HG03135 (cell line): ENCODE measurements at regions not wholly inside any gene's neighbourhood (a gene's known extent, or its start where the extent isn't known, plus 50 kb on each side); places are given as distances from the start of the nearest gene placed in this dataset.

Experiments used
- ATAC-seq: cut with Tn5 transposase; IDR thresholded peaks from one replicate; pipeline ENCODE4 v1.9.1; 2021; ENCODE audit warnings: mild to moderate bottlenecking, moderate library complexity; ENCODE audit not compliant: unreplicated experiment

DNA sequence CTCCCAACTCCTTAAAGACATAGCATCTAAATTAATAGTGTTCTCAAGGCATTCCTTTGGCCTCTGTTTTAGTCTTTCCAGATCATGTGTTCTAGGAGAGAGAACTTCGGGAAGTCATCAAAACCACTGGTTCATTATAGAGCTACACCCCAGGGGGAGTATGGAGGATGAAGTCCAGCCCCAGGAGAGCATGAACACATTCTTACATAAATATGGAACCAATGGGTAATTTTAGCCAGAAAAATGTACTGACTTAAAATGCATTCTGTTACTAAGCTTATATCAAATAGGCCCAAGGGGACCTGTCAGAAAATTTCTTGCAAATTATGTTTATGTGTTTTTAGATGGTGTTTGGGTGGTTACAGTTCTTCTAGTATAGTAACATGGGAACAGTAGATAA, 165.2 kb downstream of the NTMT2 start:
- no peak for ATAC-seq

DNA sequence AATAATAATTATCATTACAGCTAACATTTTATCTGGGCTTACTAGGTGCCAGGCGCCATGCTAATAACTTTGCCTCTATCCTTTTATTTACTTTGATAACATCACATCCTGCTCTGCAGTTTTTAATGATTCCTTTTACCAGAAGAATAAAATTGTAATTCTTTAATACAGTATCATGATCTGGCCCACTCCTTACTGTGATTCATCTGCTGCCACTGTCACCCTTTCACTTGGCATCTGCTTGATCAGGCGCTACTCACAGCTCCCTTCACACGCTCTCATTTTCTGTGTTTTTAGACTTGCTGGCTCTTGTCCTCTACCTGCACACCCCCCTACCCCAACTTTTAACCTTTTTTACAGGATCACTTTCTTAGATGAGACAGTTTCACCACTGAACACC, 167.5 kb downstream of the NTMT2 start:
- ATAC-seq: no peak

DNA sequence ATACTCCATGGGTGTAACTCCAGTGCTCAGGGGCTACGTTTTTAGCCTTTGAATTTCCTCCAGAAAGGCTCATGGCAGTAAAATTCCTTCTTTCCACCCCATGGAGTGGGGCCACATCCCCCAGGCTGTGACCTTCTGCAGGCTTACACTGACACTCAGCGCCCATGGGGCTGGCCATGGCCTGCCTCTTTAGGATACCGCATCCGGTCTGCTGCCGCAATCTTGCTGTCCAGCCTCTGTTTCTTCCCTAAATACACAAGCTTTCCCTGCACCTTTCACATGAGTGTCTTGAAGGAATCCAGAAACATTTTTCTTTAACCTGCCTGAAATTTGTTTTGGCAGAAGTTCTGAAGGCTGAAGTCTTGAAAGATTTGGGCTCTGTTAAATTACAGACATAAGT, 170.5 kb downstream of the NTMT2 start:
- no peak for ATAC-seq

DNA sequence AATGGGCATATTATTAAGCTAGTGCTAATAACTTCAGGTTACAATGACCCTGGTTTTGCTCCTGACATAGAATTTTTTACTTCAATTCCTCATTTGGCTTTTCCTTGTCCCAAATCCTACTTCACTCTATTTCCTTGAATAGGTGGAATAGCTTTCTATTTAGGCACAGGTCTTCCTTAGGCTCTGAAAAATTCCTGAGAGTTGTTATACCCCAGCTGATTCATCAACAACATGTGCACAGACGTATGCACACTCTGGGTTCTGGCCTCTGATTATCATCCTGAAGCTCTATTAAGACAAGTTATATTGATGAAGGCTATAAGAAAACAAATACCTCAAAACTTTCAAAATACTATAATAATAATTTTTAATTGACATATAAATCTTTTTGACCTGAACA, 172.4 kb downstream of the NTMT2 start:
- ATAC-seq: no peak

DNA sequence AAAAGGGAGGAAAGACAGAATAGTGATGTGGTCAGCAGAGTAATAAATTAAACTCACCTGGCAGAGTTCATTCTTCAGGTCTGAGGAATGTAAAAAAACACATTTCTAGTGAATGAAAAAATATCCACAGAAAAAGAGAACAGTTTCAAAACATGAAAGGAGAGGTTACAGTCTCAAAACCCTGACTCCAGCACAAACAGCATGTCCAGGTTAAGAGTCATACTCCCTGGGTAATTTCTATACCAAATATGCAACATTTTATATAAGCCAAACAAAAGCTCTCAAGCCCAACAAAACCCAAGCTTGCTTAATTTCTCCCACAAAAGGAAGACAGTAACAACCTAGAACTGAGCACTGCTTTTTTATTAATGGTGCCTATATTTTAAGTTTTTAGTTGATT, 173.0 kb downstream of the NTMT2 start:
- ATAC-seq: no peak

DNA sequence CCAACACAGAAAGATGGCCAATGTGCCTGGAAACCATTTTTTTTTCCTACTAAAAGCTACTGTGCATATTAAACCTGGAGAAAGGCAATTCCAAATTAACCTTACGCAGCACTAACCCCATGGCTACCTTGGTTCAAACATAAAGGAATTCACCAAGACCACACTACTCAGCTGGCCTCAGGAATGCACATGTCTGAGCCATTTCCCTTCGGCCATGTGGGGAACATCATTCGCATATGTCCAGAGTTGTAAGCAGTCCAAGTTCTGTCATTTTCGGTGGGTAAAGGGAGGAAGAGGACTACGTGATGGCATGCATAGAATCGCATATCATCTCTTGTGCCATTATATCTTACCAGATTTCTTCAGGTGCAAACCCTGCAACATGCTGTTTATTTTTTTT, 175.4 kb downstream of the NTMT2 start:
- no peak for ATAC-seq

DNA sequence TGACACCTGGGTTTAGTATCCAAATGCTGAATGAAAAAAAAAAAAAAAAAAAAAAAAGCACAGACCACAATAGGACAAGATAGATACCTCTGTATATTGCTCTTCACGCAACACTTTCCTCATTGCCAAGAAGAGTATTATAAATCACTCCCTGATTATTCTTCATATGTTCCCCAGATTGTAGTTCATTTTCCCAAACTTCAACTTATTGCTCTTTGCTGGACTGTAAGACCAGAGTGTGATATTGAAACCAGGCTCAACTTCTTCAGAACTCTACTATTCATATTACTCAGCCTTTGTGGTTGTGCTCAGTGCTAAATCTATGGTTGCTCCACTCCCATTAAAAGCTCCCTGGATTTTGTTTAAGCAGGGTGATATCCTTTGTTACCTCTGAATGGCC, 180.4 kb downstream of the NTMT2 start:
- ATAC-seq: no peak

DNA sequence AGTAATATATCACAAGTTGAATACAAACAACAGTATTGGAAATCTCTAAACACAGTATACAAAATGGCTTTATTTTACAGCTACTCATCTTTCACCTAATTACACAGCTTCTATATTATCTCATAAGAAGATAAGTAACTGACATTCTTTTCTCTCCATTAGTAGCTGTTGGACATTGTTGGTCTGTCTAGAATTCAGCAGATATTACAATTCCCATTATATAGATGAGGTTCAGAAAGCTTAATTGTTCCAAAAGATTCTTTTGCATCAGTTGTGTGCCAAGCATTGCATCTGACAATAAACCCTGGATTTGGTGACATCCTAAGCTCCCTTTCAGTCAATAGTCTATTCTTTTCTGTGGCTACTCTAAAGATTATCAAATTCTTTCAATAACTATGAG, 187.0 kb downstream of the NTMT2 start:
- ATAC-seq: no peak

DNA sequence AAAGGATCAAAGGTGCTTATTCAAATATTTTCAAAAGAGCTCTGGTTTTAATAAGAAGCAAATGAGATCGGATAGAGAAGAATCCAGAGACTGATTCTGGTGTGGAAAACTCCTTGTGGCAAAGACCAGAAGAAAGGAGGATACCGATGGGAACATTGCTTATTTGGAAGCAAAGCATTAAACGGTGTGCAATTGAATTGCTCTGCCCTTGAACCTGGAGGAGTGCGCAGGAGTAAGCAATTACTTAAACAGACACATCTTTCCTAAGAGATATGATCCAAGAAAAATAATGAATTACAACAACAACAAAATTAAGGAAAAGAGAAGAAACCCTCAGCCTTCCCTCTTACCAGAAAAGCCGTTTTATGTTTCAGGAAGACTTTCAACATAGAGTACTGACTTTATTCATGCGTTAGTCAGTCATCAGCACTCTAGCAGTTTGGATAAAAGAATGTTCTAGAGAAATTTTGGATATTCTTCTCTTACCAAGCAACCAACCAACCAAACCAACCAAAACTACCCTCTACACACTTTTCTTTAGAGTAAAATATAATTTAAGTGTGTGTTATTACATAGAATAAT, 191.7 kb downstream of the NTMT2 start:
- no peak for ATAC-seq

DNA sequence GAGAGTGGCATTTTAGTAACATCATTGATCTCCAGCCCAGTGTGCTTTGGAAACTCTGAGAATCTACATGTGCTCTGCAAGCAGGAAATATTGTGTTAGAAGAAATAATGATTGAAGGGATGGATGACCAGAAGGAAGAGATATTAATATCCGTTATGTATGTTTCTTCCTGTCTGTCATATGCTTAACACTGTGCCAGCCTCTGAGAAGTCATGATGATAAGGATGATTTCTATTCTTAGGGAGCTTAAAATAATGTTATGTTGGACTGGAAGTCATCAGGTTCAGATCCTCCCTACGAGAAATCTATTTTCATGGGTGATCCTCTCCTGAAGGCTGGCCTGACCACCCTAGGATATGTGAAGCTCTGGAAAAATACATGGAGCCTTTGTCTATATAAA, 192.4 kb upstream of the GORAB start:
- ATAC-seq: no peak

DNA sequence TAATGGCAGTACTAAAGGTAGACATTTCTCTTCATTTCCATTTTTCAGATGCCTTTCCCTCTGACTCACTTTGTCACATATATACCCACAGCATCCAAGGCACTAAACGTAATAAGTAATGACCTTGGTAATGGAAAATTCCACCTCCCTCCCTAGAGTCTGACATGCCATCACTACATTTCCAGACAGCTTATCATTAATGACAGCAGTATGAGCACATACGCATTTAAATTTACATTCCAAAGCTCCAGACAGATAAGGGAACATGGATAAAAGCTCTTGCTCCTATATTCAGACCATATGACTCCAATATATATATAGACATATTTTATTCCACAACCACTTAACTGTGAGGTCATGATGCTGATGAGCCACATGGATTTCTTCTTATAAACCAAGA, 191.7 kb upstream of the GORAB start:
- ATAC-seq: no peak

DNA sequence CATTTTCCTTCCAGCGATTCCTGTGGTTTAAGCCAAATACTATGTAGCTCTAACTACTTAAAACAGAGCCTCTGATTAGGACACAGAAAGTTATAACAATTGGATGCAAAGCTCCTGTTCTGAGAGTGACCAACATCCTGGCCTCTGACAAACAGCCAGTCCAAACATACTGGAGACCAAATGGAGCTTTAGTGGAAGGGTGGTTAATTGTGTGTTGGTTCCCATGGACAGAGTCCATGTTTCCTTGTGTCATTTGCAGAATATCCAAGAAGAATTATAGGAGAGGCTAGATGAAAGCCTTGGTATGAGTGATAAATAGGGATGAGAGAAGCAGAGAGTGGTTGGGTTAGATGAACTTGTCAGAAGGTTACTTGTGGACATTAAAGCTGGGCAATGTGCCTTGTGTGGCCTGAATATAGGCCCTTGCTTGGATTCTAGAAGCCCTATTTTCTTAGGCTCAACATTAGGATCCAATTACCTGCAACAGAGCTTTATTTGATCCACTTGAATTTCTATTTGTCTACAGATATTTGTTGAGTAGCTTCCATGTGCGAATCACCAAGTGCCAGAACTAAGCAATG, 180.5 kb upstream of the GORAB start:
- no peak for ATAC-seq

DNA sequence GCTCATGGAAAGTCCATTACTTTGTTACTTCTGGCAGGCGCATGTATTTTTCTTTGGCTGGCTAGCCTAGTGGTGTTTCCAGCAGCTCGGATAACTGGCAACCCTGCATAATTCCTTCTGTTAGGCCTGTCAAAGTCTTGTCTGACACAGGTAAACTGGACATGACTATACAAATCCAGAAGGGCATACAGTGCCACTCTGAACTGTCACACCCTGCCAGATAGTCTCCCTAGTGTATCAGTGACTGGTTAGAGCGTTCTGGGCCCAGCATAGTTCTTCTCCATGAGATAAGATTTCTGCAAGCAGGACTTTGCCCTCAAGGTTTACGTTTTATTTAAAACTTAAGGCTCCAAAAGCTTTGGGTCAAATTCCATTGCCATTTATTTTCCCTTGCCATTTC, 177.7 kb upstream of the GORAB start:
- ATAC-seq: no peak

DNA sequence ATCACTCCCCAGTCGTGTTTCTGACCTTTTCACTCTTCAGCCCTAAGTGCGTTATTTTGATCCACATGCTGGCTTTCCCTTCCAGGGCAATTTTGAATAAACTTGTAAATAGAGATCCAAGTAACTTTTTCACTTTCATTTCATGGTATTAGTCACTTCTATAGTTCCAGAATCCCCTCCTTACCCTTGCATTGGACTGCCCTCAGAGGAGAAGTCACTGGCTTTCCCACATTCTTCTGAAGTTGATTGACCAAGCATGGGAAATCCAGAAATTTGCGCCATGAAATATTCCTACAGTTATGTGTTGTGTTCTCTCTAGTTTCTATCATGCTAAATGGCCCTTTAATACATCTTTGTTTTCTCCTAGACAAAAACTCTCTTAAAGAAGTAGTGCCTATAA, 177.3 kb upstream of the GORAB start:
- ATAC-seq: no peak

DNA sequence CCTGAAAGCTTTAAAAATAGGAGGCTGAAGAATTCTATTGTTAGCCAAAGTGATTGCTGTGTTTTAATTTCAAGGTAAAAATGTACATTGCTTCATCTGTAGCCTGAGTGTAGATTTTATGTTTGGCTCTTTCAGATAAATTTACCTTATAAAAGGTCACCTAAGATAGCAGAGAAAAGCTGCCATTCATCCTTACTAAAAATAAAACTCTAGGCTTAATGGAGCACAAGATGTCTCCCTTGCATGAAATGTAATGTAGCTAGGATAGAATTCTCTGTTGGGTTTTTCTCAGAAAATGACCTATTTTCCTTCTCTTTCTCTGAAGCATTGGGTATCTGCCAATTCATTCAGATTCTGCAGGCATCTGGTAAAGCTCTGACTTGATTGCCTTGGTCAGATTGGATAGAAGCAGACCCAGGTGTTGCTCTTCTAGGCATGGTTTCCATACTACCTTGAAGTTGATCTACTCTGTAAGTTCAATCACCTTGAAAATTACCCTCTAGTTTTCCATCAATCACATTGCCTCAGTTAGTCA, 176.6 kb upstream of the GORAB start:
- ATAC-seq: no peak

DNA sequence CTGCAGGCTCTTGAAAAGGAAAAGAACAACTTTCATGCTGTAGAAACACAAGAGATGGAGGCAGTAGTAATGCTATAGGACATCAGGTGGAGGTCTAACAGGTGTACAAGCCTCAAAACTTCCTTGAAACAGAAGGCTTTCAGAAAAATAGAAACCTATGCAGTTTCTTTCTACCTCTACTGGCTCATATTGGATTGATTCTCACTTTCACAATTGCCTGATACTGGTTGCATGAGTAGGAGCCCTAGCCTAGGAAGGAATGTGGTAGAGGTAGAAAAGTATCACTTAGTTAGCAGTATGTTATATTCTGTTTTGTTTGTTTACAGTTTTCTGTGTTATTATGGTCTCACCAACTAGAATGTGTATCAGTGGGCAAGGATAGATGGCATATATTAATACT, 175.4 kb upstream of the GORAB start:
- ATAC-seq: no peak

DNA sequence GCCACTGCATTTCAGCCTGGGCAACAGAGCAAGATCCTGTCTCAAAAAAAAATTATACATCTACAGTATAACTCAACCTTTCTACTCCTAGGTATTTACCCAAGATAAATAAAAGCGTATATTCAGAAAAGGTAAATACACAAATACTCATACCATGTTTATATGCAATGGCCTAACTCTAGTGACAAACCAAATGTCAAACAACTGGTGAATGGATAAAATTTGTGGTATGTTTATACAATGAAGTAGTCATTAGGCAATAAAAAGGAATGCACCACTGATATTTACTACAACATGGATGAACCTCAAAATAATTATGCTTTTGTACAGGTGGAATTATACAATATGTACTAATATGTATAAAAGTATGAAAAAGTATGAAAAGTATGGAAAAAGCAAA, 174.2 kb upstream of the GORAB start:
- ATAC-seq: no peak

DNA sequence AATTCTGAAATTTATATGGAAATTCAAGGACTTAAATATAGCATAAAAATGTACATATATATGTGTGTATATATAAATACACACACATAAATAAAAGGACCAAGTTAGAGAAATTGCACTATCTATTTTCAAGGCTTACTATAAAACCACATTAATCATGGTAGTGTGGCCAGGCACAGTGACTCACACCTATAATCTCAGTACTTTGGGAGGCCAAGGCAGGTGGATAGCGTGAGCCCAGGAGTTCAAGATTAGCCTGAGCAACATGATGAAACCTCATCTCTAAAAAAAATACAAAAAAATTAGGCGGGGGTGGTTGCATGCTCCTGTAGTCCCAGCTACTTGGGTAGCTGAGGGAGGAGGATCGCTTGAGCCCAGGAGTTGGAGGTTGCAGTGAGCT, 171.4 kb upstream of the GORAB start:
- ATAC-seq: no peak

DNA sequence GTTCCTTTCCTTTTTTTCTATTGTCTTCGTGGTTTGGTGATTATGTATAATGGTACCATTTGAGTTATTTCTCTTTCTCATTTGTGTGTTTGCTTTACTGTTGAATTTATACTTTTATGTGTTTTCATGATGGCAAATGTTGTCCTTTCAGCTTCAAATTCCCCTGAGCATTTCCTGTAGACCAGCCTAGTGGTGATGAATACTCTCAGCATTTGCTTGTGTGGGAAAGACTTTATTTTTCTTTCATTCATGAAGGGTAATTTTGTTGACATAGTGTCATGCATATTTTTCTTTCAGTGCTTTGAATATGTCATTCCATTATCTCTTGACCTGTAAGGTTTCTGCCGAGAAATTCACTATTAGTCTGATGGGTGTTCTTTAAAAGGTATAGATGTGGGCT, 166.6 kb upstream of the GORAB start:
- ATAC-seq: no peak

DNA sequence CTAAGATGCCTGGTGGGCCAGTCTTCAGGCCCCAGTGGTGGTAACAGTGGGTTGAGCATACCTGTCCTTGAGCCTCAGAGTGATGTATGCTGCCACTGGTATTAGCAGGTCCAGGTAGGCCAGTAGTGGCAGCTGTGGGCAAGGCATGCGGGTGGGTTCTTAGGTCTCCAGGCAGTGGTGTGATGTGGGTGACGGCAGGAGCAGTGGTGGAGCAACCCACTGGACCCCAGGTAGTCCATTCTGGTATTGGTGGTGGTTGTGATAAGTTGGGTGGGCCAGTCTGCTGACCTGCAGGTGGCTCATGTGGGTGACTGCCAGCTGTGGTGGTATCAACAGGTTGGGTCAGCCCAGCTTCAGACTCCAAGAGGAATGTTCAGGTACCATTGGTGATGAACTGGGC, 165.0 kb upstream of the GORAB start:
- no peak for ATAC-seq

DNA sequence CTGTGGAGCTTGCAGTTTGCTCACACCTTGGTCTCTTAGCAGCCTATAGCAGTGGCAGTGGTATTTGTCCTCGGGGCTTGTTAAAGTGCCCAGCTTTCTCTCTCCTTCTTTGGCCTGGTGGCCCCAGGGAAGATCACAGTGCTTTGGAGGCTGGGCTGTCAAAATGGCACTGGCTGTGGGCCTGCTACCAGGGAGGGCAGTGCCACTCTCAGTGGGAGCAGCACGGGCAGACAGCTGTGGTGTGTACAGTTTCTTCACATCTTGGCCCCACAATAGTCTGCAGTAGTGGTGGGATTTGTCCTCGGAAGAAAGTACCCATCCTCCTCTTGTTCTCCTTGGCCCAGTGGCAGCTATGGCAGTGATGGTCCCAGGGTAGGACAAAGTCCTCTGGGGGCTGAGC, 164.4 kb upstream of the GORAB start:
- no peak for ATAC-seq

DNA sequence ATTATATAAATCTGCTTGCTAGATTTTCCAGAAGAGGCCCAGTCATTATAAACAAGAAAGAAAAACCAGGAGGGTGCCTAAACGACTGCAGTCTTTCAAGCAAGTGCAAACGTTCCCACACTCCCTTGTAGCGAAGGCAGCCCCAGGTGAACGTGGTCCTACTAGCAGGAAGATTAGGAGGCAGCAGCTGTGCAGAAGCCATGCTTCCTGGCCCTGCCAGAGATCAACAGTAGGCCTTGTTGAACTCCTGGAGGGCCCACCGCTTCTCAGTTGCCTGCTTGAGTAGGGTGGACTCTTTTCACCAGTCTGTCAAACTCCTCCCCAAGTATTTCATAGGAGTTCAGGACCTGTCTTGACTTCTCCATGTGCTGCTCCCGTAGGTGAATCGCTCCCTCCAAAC, 163.0 kb upstream of the GORAB start:
- ATAC-seq: no peak

DNA sequence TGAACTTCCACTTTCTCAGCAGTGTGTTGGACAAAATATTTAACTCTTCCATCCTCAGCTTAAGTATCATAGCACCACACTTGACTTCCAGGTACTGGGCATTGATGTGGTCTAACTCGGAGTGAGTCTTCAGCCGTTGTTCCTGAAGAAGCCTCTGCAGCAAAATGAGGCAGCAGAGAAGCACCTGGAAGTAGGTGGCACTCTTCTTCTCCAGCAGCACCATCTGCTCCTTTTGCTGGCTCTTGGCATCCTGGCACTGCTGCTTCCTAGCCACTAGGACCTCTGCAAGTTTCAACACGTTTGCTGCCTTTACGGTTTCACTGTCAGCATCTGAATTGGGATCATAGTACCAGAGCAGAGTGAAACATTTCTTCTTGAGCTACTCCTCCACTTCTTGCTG, 162.5 kb upstream of the GORAB start:
- no peak for ATAC-seq
